ENCODE measurements at regions not wholly inside any gene's neighbourhood (a gene's known extent, or its start where the extent isn't known, plus 50 kb on each side); places are given as distances from the start of the nearest gene placed in this dataset.
"Not testable (repeated sequence)": the region's sequence is repeated elsewhere in the genome, so short reads cannot be mapped to it uniquely, and the experiment has no call there.

GRCh38 chr16:63860700-63861099 is 1261.2 kb downstream of the CDH11 start:
- TF ChIP-seq POLR2A, CTCF (IDR thresholded peaks at IDR 0.05): not testable (repeated sequence)
